DND-41 (cell line): ENCODE measurements at regions not wholly inside any gene's neighbourhood (a gene's known extent, or its start where the extent isn't known, plus 50 kb on each side); places are given as distances from the start of the nearest gene placed in this dataset.

Source experiments
- CTCF ChIP-seq: IDR thresholded peaks from 2 replicates; pipeline ENCODE4 v1.5.1; 2012; ENCODE audit warnings: borderline replicate concordance, low read length, moderate library complexity, mild to moderate bottlenecking; ENCODE audit not compliant: poor library complexity, severe bottlenecking; ENCODE audit errors: extremely low read depth
- EZH2 ChIP-seq: IDR thresholded peaks from 3 replicates; pipeline ENCODE4 v1.6.1; 2012; ENCODE audit warnings: borderline replicate concordance, low read depth, mild to moderate bottlenecking, moderate library complexity, low read length, inconsistent platforms; ENCODE audit not compliant: severe bottlenecking

- TF ChIP-seq CTCF (no peak), EZH2 (no peak)
Measured at GRCh38 chr10:131743190-131744151, 157.3 kb upstream of the PPP2R2D start.
